Keratinocyte (primary cell): ENCODE measurements at regions not wholly inside any gene's neighbourhood (a gene's known extent, or its start where the extent isn't known, plus 50 kb on each side); places are given as distances from the start of the nearest gene placed in this dataset.

ENCODE experiments used
- DNase-seq: peaks from one replicate; pipeline ENCODE4 v3.0.0-alpha.2; 2011; ENCODE audit warnings: low read depth, missing footprints, low spot score
- FAIRE-seq: peaks from 2 replicates; lab custom pipeline; 2011; peaks lifted over from hg19 to GRCh38; lab: Jason Lieb, UNC
- H2AFZ ChIP-seq: 2 replicates; pipeline ENCODE4 v1.6.0; 2012; ENCODE audit warnings: low read length, control low read depth, inconsistent platforms; ENCODE audit not compliant: control insufficient read depth
- H3K27ac ChIP-seq: 2 replicates; pipeline ENCODE4 v1.5.1; 2011; ENCODE audit warnings: low read length; ENCODE audit not compliant: control insufficient read depth, insufficient read depth
- H3K27me3 ChIP-seq: 3 replicates; pipeline ENCODE4 v1.6.0; 2011; ENCODE audit warnings: low read length; ENCODE audit not compliant: control insufficient read depth, insufficient read depth; ENCODE audit errors: extremely low read depth
- H3K36me3 ChIP-seq, 2 experiments: 2 replicates in 1 of 2; 3 replicates in 1 of 2; pipeline ENCODE4 v1.5.1; 2011; ENCODE audit warnings: low read length in 2 of 2, mild to moderate bottlenecking in 1 of 2; ENCODE audit not compliant: control insufficient read depth in 2 of 2, insufficient read depth in 2 of 2; ENCODE audit errors: extremely low read depth in 1 of 2
- H3K4me1 ChIP-seq: 3 replicates; pipeline ENCODE4 v1.5.1; 2011; ENCODE audit warnings: low read length; ENCODE audit not compliant: control insufficient read depth, insufficient read depth; ENCODE audit errors: extremely low read depth
- H3K4me2 ChIP-seq: 3 replicates; pipeline ENCODE4 v1.6.0; 2011; ENCODE audit warnings: low read depth, low read length; ENCODE audit not compliant: control insufficient read depth, insufficient read depth; ENCODE audit errors: extremely low read depth
- H3K4me3 ChIP-seq, 3 experiments: fragments of 200-600 bp in 1 of 3; sonication (generic) in 1 of 3; 2 replicates in 2 of 3; 3 replicates in 1 of 3; pipeline ENCODE4 v1.5.1; 2011 to 2016; ENCODE audit warnings: low read length in 3 of 3, mild to moderate bottlenecking in 3 of 3, control low read depth in 2 of 3, inconsistent platforms in 1 of 3, low read depth in 1 of 3, mixed read lengths in 1 of 3, mixed run types in 1 of 3, moderate library complexity in 1 of 3; ENCODE audit not compliant: control insufficient read depth in 2 of 3, insufficient read depth in 2 of 3; ENCODE audit errors: extremely low read depth in 1 of 3
- H3K79me2 ChIP-seq: 2 replicates; pipeline ENCODE4 v1.6.0; 2012; ENCODE audit warnings: low read length; ENCODE audit not compliant: control insufficient read depth, insufficient read depth
- H3K9ac ChIP-seq: 3 replicates; pipeline ENCODE4 v1.6.0; 2011; ENCODE audit warnings: low read length; ENCODE audit not compliant: control insufficient read depth, insufficient read depth; ENCODE audit errors: extremely low read depth
- H3K9me1 ChIP-seq: 3 replicates; pipeline ENCODE4 v1.6.0; 2011; ENCODE audit warnings: low read length; ENCODE audit not compliant: control insufficient read depth, insufficient read depth; ENCODE audit errors: extremely low read depth
- H3K9me3 ChIP-seq: 2 replicates; pipeline ENCODE4 v1.5.1; 2012; ENCODE audit warnings: low read depth, low read length; ENCODE audit not compliant: control insufficient read depth
- H4K20me1 ChIP-seq: 3 replicates; pipeline ENCODE4 v1.6.0; 2011; ENCODE audit warnings: low read length; ENCODE audit not compliant: control insufficient read depth, insufficient read depth; ENCODE audit errors: extremely low read depth
- CTCF ChIP-seq, 3 experiments: IDR thresholded peaks in 1 of 3; conservative IDR thresholded peaks in 1 of 3; optimal IDR thresholded peaks in 1 of 3; 2 replicates in 2 of 3; 3 replicates in 1 of 3; pipeline versions ENCODE3 to v1.5.1; 2011; ENCODE audit warnings: low read length in 3 of 3, mild to moderate bottlenecking in 3 of 3, moderate library complexity in 2 of 3, control low read depth in 1 of 3, inconsistent platforms in 1 of 3; ENCODE audit not compliant: insufficient read depth in 2 of 3; ENCODE audit errors: extremely low read depth in 1 of 3
- EZH2 ChIP-seq: IDR thresholded peaks from one replicate; pipeline ENCODE4 v1.6.1; 2012; ENCODE audit warnings: inconsistent platforms, mild to moderate bottlenecking, low read length, moderate library complexity
- dilution Hi-C: fragments of 300-500 bp; cut with MboI; formaldehyde crosslinking; loops from one replicate; pipeline ENCODE4 v1.7.0; 2020; ENCODE audit warnings: low sequenced_read_pairs; ENCODE audit not compliant: extremely low pct_ligation_motif_present

GRCh38 chr6:16001158-16001557 lies 127.7 kb upstream of the MYLIP start:
- dilution Hi-C loops, result no loop called here

GRCh38 chr6:15999201-15999600 lies 129.7 kb upstream of the MYLIP start:
- Histone ChIP-seq H3K36me3 (no peaks in the 10 kb centered on the region), H4K20me1 (no peaks in the 10 kb centered on the region), H2AFZ (no peak overlapping the region), H3K79me2 (no peaks in the 10 kb centered on the region), H3K9ac (no peak overlapping the region), H3K9me1 (no peaks in the 10 kb centered on the region), H3K4me3 (no peak overlapping the region), H3K27ac (no peak overlapping the region), H3K4me1 (no peaks in the 10 kb centered on the region), H3K9me3 (no peaks in the 10 kb centered on the region), H3K27me3 (peaks cover 3% of the 10 kb centered on the region), H3K4me2 (no peak overlapping the region)
- dilution Hi-C loops, result no loop called here
- no peak for FAIRE-seq
- no peak for TF ChIP-seq EZH2
- no peak for TF ChIP-seq CTCF (optimal IDR thresholded peaks at IDR 0.05 in 1 of 3, IDR thresholded peaks at IDR 0.05 in 1 of 3, conservative IDR thresholded peaks at IDR 0.05 in 1 of 3; ENCODE audit: extremely low read depth in 1 of 3, insufficient read depth in 2 of 3, low read length in 3 of 3)
- DNase-seq, result no peak

More at GRCh38 chr6:16001158-16001557, 127.7 kb upstream of the MYLIP start:
- no peak overlapping the region for H3K9ac ChIP-seq
- no peak overlapping the region for H3K27ac ChIP-seq
- peaks cover 3% of the 10 kb centered on the region for H3K27me3 ChIP-seq
- H3K4me2 ChIP-seq, result no peak overlapping the region
- no peaks in the 10 kb centered on the region for H3K9me3 ChIP-seq
- no peak overlapping the region for H2AFZ ChIP-seq
- H3K79me2 ChIP-seq, result no peaks in the 10 kb centered on the region
- TF ChIP-seq CTCF (optimal IDR thresholded peaks at IDR 0.05 in 1 of 3, IDR thresholded peaks at IDR 0.05 in 1 of 3, conservative IDR thresholded peaks at IDR 0.05 in 1 of 3; ENCODE audit: extremely low read depth in 1 of 3, insufficient read depth in 2 of 3, low read length in 3 of 3) (no peak), EZH2 (no peak)
- no peak overlapping the region for H3K4me3 ChIP-seq
- no peaks in the 10 kb centered on the region for H4K20me1 ChIP-seq
- no peaks in the 10 kb centered on the region for H3K4me1 ChIP-seq
- no peak for DNase-seq
- no peaks in the 10 kb centered on the region for H3K36me3 ChIP-seq
- H3K9me1 ChIP-seq, result no peaks in the 10 kb centered on the region
- FAIRE-seq, result no peak
